NB4 (cell line): ENCODE measurements at regions not wholly inside any gene's neighbourhood (a gene's known extent, or its start where the extent isn't known, plus 50 kb on each side); places are given as distances from the start of the nearest gene placed in this dataset.

Experiments
- DNase-seq: peaks from one replicate; pipeline ENCODE4 v3.0.0; 2010; ENCODE audit warnings: low read depth
- H3K4me3 ChIP-seq: one replicate; pipeline ENCODE4 v1.5.1; 2011; ENCODE audit warnings: mild to moderate bottlenecking, low read depth, low read length, moderate library complexity
- MYC ChIP-seq: IDR thresholded peaks from 2 replicates; pipeline ENCODE4 v1.6.1; 2011; ENCODE audit warnings: low read depth, low read length
- POLR2A ChIP-seq: IDR thresholded peaks from 2 replicates; pipeline ENCODE4 v1.6.1; 2011; ENCODE audit warnings: mild to moderate bottlenecking; ENCODE audit not compliant: insufficient read length; ENCODE audit errors: extremely low read depth
- TF ChIP-seq, protein P1 (sequence below): IDR thresholded peaks from 2 replicates; pipeline ENCODE4 v1.6.1; 2011; ENCODE audit warnings: low read depth, low read length
- TF ChIP-seq, protein P2 (sequence below): IDR thresholded peaks from one replicate; pipeline ENCODE4 v1.5.1; 2012; ENCODE audit warnings: low read depth, low read length

DNA sequence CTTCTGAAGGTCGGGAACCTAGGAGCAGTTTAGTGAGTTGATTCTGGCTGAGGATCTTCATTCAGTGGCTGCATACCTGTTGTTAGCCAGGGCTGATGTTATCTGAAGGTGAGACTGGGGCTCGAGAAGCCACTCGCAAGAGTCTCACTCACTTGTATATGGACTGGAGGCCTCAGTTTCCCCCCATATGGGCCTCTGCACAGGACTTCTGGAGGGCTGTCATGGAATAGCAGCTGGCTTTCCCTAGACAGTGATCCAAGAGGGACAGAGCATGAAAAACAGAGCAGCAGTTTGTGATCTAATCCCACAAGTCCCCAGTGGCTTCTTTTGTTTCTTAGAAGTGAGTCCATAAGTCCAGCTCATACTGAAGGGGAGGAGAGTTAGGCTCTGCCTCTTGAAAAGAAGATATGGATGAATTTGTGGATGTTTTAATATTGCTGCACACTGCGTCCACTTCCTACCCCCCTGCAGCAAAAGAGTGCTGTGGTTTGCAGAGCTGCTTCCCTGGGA, 623.4 kb downstream of the CDH26 start:
- no peak for DNase-seq
- H3K4me3 ChIP-seq: no peak overlapping the region
- TF ChIP-seq, protein P1, sequence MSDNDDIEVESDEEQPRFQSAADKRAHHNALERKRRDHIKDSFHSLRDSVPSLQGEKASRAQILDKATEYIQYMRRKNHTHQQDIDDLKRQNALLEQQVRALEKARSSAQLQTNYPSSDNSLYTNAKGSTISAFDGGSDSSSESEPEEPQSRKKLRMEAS: no peak
- TF ChIP-seq, protein P2, sequence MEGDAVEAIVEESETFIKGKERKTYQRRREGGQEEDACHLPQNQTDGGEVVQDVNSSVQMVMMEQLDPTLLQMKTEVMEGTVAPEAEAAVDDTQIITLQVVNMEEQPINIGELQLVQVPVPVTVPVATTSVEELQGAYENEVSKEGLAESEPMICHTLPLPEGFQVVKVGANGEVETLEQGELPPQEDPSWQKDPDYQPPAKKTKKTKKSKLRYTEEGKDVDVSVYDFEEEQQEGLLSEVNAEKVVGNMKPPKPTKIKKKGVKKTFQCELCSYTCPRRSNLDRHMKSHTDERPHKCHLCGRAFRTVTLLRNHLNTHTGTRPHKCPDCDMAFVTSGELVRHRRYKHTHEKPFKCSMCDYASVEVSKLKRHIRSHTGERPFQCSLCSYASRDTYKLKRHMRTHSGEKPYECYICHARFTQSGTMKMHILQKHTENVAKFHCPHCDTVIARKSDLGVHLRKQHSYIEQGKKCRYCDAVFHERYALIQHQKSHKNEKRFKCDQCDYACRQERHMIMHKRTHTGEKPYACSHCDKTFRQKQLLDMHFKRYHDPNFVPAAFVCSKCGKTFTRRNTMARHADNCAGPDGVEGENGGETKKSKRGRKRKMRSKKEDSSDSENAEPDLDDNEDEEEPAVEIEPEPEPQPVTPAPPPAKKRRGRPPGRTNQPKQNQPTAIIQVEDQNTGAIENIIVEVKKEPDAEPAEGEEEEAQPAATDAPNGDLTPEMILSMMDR: no peak
- TF ChIP-seq MYC (no peak), POLR2A (no peak)

DNA sequence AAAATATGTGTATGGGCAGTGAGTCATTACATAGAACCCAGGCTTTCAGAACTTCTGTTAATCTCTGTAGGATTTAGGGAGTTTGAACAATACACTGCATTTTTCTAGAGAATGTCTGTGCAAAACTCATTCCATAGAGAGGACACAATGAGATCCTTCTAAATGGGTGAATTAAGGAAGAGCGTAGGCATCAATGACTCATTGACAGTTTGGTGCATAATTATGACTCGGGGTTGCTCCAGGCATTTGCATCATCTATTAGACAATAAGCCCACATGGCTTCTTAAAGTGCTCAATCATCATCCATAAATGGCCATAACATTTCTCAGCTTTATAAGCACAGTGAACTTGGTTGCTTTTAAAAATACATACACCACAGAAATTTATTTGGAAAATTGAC, 625.5 kb downstream of the CDH26 start:
- TF ChIP-seq, protein P2: no peak
- TF ChIP-seq POLR2A: no peak
- TF ChIP-seq, protein P1: no peak
- no peak for TF ChIP-seq MYC
- peak; percentile 8 for DNase-seq
- H3K4me3 ChIP-seq: no peak overlapping the region

DNA sequence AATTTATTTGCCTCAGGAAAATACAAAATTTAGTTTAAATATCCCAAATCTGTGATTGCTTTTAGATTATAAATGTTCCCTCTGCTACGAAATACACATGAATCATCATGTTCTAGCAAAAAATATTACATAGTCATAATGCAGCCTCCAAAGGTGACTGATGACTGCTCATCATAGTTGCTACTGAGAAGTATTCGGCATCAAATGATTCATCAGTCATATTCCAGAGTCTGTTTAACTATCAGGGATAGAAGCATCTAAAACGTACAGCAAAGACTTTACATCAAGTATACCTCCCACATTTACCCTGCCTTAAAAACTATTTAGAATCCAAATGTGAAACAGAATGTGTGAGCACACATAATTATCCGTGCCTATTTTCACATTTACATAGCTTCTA, 626.0 kb downstream of the CDH26 start:
- DNase-seq: no peak
- TF ChIP-seq POLR2A: no peak
- TF ChIP-seq, protein P1: no peak

GRCh38 chr20:60585651-60586050, 627.4 kb downstream of the CDH26 start:
- TF ChIP-seq, protein P2: no peak
- TF ChIP-seq, protein P1: no peak
- no peak for TF ChIP-seq MYC
- TF ChIP-seq POLR2A: no peak

More for the DNA sequence above, 626.0 kb downstream of the CDH26 start:
- H3K4me3 ChIP-seq: no peak overlapping the region

GRCh38 chr20:60586269-60587050, 628.2 kb downstream of the CDH26 start:
- no peak for DNase-seq
- no peak overlapping the region for H3K4me3 ChIP-seq
- TF ChIP-seq POLR2A (no peak), MYC (no peak)
- TF ChIP-seq, protein P2: no peak
- TF ChIP-seq, protein P1: no peak

More at GRCh38 chr20:60585651-60586050, 627.4 kb downstream of the CDH26 start:
- no peak overlapping the region for H3K4me3 ChIP-seq
- no peak for DNase-seq

GRCh38 chr20:60587986-60588385, 629.8 kb downstream of the CDH26 start:
- DNase-seq: no peak
- no peak overlapping the region for H3K4me3 ChIP-seq
- TF ChIP-seq POLR2A (no peak), MYC (no peak)
- TF ChIP-seq, protein P1: no peak
- TF ChIP-seq, protein P2: no peak
